ENCODE measurements at regions not wholly inside any gene's neighbourhood (a gene's known extent, or its start where the extent isn't known, plus 50 kb on each side); places are given as distances from the start of the nearest gene placed in this dataset.

DNA sequence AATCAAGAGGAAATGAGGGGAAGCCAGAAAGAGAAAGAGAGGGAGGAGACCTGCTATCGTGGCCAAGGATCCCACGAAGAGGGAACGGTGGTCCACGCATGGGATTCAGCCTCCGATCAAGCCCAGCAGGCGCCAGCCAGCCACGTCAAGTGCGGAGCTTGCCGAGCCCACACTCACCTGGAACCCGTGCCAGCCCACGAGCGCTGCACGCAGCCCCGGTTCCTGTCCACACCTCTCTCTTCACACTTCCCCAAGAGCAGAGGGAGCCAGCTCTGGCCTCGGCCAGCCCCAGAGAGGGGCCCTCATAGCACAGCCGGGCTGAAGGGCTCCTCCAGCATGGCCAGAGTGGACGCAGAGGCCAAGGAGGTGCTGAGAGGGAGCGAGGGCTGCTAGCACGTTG lies 795.1 kb upstream of the GRIA3 start:
- TF ChIP-seq SIN3A (IDR thresholded peaks at IDR 0.05; ENCODE audit: borderline replicate concordance, insufficient read depth, low read length) (no peak), POLR2AphosphoS5 (IDR thresholded peaks at IDR 0.05; ENCODE audit: low read depth, low read length) (no peak), TAF1 (IDR thresholded peaks at IDR 0.05; ENCODE audit: borderline replicate concordance, insufficient read depth, low read length) (no peak), FOXP2 (optimal IDR thresholded peaks at IDR 0.05; ENCODE audit: borderline replicate concordance, extremely low read depth, extremely low read length, insufficient read depth) (no peak)
- TF ChIP-seq, protein P1, sequence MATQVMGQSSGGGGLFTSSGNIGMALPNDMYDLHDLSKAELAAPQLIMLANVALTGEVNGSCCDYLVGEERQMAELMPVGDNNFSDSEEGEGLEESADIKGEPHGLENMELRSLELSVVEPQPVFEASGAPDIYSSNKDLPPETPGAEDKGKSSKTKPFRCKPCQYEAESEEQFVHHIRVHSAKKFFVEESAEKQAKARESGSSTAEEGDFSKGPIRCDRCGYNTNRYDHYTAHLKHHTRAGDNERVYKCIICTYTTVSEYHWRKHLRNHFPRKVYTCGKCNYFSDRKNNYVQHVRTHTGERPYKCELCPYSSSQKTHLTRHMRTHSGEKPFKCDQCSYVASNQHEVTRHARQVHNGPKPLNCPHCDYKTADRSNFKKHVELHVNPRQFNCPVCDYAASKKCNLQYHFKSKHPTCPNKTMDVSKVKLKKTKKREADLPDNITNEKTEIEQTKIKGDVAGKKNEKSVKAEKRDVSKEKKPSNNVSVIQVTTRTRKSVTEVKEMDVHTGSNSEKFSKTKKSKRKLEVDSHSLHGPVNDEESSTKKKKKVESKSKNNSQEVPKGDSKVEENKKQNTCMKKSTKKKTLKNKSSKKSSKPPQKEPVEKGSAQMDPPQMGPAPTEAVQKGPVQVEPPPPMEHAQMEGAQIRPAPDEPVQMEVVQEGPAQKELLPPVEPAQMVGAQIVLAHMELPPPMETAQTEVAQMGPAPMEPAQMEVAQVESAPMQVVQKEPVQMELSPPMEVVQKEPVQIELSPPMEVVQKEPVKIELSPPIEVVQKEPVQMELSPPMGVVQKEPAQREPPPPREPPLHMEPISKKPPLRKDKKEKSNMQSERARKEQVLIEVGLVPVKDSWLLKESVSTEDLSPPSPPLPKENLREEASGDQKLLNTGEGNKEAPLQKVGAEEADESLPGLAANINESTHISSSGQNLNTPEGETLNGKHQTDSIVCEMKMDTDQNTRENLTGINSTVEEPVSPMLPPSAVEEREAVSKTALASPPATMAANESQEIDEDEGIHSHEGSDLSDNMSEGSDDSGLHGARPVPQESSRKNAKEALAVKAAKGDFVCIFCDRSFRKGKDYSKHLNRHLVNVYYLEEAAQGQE (IDR thresholded peaks at IDR 0.05; ENCODE audit: insufficient read depth in 1 of 2, low read depth in 2 of 2, low read length in 2 of 2): no peak

DNA sequence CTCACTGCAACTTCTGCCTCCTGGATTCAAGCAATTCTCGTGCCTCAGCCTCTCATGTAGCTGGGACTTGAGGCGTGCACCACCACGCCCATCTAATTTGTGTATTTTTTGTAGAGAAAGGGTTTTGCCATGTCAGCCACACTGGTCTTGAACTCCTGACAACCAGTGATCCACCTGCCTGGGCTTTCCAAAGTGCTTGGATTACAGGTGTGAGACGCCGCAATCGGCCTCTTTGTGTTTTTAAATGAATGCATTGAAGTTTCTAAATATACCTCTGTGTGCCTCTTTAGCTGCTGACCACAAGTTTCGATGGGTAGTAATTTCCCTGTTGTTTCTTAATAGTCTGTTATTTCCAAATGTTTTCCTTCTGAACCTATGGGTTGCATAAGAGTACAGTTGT lies 765.3 kb upstream of the GRIA3 start:
- TF ChIP-seq SIN3A (IDR thresholded peaks at IDR 0.05; ENCODE audit: borderline replicate concordance, insufficient read depth, low read length) (no peak), POLR2AphosphoS5 (IDR thresholded peaks at IDR 0.05; ENCODE audit: low read depth, low read length) (no peak), TAF1 (IDR thresholded peaks at IDR 0.05; ENCODE audit: borderline replicate concordance, insufficient read depth, low read length) (no peak), FOXP2 (optimal IDR thresholded peaks at IDR 0.05; ENCODE audit: borderline replicate concordance, extremely low read depth, extremely low read length, insufficient read depth) (no peak)
- TF ChIP-seq, protein P1 (IDR thresholded peaks at IDR 0.05; ENCODE audit: insufficient read depth in 1 of 2, low read depth in 2 of 2, low read length in 2 of 2): no peak

- TF ChIP-seq, protein P1 (IDR thresholded peaks at IDR 0.05; ENCODE audit: insufficient read depth in 1 of 2, low read depth in 2 of 2, low read length in 2 of 2): no peak
- TF ChIP-seq TAF1 (IDR thresholded peaks at IDR 0.05; ENCODE audit: borderline replicate concordance, insufficient read depth, low read length) (no peak), FOXP2 (optimal IDR thresholded peaks at IDR 0.05; ENCODE audit: borderline replicate concordance, extremely low read depth, extremely low read length, insufficient read depth) (no peak), POLR2AphosphoS5 (IDR thresholded peaks at IDR 0.05; ENCODE audit: low read depth, low read length) (no peak)
Observed at GRCh38 chrX:122421434-122422121, 762.5 kb upstream of the GRIA3 start.

DNA sequence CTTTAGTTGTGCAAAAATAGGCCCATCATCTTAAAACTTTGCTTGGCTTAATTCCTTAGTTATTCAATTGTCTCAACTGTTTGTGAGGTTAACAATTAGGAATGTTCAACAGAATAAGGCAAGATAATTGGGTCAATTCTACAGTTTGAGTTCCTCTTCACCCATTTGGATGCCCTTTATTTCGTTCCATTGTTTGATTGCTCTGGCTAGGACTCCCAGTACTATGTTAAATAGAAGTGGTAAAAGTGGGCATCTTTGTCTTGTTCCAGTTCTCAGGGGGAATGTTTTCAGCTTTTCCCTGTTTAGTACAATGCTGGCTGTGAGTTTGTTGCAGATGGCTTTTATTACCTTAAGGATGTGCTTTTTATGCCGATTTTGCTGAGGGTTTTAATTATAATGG lies 761.5 kb upstream of the GRIA3 start:
- TF ChIP-seq, protein P1 (IDR thresholded peaks at IDR 0.05; ENCODE audit: insufficient read depth in 1 of 2, low read depth in 2 of 2, low read length in 2 of 2): no peak
- no peak for TF ChIP-seq TAF1 (IDR thresholded peaks at IDR 0.05; ENCODE audit: borderline replicate concordance, insufficient read depth, low read length)
- TF ChIP-seq FOXP2 (optimal IDR thresholded peaks at IDR 0.05; ENCODE audit: borderline replicate concordance, extremely low read depth, extremely low read length, insufficient read depth): no peak
- no peak for TF ChIP-seq SIN3A (IDR thresholded peaks at IDR 0.05; ENCODE audit: borderline replicate concordance, insufficient read depth, low read length)
- TF ChIP-seq POLR2AphosphoS5 (IDR thresholded peaks at IDR 0.05; ENCODE audit: low read depth, low read length): no peak

All from PFSK-1 (cell line).